GM21390 (cell line): ENCODE measurements at regions not wholly inside any gene's neighbourhood (a gene's known extent, or its start where the extent isn't known, plus 50 kb on each side); places are given as distances from the start of the nearest gene placed in this dataset.

Experiments used
- ATAC-seq: cut with Tn5 transposase; IDR thresholded peaks from one replicate; pipeline ENCODE4 v1.9.1; 2021; ENCODE audit not compliant: unreplicated experiment

GRCh38 chr14:61226015-61226654 lies 55.0 kb downstream of the TMEM30B start:
- no peak for ATAC-seq

GRCh38 chr14:61225344-61225743 lies 55.8 kb downstream of the TMEM30B start:
- ATAC-seq: no peak

GRCh38 chr14:61223552-61223951 lies 57.6 kb downstream of the TMEM30B start:
- ATAC-seq: no peak

GRCh38 chr14:61222388-61222787 lies 58.8 kb downstream of the TMEM30B start:
- ATAC-seq: no peak

DNA sequence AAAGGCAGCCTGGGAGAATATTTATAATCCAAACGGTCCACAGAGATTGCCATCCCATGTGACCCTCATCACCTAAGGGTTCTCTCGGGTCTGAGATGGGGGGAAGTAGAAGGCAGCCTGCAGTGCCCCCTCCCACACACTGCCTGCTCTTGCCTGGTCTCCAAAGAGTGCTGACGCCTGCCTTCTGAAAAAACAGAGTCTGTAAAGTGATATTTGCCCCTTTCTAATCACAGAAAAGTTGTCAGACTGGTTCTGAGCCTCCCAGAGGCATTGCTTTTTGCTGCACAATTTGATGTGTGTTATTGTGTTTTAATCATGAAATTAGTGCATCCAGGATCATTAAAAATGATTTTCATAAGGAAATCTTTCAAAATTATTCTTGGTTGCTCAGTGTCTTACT lies 59.2 kb downstream of the TMEM30B start:
- no peak for ATAC-seq

GRCh38 chr14:61219673-61220072 lies 61.5 kb downstream of the TMEM30B start:
- no peak for ATAC-seq

DNA sequence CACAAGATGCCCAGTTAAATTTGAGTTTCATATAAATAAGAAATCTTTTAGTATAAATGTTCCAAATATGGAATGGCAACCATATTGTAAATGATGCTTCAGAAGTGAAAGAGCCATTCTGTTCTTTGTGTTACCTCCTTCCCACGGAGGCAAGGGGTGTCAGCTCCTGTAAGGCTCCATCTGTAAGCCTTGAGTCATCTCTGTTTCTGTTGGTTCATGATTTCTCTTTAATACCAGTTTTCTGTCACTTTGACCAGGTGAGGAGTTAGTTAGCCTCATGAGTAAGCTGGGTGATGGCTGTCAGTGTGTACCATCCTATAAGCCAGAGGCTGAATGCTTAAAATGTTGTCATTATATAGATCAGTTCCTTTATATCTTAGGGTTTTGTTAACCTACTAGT lies 61.9 kb downstream of the TMEM30B start:
- ATAC-seq: no peak

GRCh38 chr14:61218767-61219166 lies 62.4 kb downstream of the TMEM30B start:
- no peak for ATAC-seq

GRCh38 chr14:61218157-61218556 lies 63.0 kb downstream of the TMEM30B start:
- ATAC-seq: no peak

DNA sequence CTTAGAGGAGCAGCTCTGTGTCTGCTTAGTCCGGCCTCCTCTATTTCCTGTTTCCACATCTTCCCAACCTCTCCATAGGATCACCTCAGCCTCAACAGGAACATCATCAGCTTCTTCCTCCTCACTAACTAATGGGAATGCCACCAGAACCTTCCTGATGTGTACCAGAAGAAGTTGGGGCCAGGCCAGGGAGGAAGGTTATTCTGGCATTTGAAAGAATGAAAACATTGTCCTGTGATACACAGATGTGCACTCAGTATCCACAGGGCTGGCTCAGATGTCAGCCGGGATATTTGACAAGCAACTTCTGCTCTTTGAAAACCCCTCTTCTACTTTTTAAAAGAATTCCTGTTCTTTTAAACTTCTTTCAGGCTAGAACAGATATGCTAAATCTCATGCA lies 63.6 kb downstream of the TMEM30B start:
- ATAC-seq: no peak

GRCh38 chr14:61215222-61216020 lies 65.7 kb downstream of the TMEM30B start:
- no peak for ATAC-seq

DNA sequence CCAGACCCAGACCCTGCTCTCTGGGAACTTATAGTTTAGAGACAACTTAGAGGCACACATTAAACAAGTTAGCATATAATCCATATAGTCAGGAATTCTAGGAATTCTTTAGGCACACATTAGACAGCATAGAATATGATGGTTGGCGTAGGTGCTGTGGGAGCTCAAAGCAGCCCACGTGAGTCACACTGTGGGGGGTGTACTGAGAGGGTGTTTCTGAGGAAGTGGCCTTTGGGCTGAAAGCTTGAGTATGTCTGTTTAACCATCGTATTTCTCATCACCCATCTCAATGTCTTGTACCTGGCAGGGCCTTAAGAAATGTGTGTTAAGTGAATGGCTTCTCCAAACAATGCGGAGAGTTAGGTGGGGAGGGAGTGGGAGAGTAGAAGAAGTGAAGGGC lies 67.2 kb downstream of the TMEM30B start:
- ATAC-seq: no peak

GRCh38 chr14:61213191-61213621 lies 67.9 kb downstream of the TMEM30B start:
- no peak for ATAC-seq

DNA sequence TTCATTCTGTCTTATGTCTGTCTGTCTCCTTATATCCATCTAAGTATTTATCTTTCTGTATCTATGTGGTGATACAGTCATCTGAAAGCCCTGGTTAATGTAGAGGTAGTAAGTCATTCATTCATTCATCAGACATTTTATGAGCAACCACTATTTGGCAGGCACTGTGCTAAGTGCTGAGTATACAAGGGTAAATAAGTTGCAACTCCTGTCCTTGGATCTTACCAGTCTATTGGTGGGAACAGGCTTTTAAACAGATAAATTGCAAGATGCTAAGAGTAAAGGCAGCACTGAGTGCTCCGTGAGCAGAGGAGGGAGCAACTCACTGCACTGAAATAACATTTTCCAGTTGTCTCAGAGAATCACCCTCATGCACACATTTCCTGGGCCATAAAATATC lies 68.6 kb downstream of the TMEM30B start:
- ATAC-seq: no peak

- ATAC-seq: no peak
Observed at GRCh38 chr14:61211476-61212255, 69.5 kb downstream of the TMEM30B start.

DNA sequence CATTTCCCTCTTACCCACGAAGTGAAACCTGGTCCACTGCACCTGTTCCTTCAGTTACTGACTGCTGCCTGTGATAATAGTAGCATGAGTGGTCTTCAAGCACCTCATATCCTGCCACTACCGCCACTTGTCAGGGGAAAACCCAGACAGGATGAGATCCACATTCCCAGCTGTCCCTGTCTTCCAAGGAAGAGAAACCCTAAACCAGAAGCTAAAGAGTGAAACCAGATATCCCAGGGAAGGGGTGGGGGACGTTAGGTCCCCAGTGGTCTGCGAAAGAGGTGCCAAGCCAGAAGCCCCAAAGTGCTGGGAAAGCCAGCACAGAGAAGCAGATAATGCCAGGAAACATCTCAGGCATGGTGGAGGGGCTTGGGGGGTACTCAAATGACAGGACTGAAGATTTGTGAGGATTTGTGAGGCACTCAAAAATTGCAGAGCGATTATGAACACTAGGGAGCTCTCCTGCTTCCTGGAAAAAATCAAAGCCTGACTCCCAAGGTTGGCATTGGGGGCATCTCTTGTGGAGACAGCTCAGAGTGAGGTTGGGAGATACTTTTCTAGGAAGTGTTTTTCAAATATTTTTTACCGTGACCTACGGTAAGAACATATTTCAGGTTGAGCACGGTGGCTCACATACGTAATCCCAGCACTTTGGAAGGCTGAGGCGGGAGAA lies 77.9 kb downstream of the TMEM30B start:
- no peak for ATAC-seq

- ATAC-seq: no peak
Observed at GRCh38 chr14:61202124-61202523, 79.0 kb downstream of the TMEM30B start.

DNA sequence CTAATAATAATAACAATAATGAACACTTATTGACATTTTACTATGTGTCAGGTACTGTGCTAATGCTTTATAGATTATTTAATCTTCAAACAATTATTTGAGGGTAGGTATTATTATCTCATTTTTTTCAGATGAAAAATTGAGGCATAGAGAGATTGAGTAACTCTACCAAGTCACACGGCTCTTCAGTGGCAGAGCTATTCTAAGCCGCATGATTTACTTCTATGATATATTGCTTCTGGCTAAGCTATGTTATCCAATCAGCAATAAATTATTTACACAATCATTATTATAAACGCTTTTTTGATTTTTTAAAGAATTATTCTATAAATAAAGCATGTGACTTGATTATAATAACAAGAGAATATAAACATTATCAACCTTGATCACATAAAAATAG lies 80.0 kb downstream of the TMEM30B start:
- ATAC-seq: no peak

GRCh38 chr14:61197416-61197815 lies 83.7 kb downstream of the TMEM30B start:
- no peak for ATAC-seq

DNA sequence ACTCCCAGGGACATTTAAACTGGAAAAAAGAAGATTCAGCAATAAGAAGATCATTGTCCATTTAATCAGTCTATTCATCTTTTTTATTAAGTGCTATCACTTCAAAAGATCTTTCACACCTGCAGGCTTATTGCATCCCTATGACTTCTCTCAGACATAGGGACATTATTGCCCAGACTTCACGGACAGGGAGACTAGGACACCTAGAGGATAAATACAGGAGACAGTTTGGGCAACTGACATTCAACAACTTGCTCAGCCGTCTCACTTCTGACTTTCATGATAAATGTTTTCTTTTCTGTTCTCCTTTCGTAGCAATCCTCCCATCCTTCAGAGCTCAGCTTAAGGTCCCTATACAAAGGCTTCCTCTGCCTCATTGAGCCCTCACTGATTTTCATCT lies 84.3 kb downstream of the TMEM30B start:
- no peak for ATAC-seq

DNA sequence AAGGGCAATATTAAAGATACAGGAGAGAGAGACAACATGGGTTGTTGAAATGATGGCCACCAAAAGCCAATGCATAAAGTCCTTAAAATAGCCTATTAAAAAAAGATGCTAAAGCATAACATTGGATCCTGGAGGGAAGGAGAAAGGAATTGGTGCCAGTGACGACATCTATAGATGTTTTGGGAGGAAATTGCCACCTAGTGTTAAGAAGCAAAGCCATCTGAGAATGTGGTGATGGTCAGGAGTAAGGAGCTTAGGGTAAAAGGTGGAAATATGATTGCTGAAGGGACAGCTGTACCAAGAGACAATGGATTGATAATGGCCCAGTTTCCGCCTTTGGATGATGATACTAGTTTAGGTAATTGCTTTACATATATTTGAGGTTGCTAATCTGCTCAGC lies 85.1 kb downstream of the TMEM30B start:
- ATAC-seq: no peak
